MCF 10A (cell line): ENCODE measurements at regions not wholly inside any gene's neighbourhood (a gene's known extent, or its start where the extent isn't known, plus 50 kb on each side); places are given as distances from the start of the nearest gene placed in this dataset.

Experiments used
- BruUV-seq: library from RNA; stranded (reverse); fragments of 400-500 nt; replicated peaks from 2 replicates; lab custom pipeline; 2021; lab: Mats Ljungman, UMichigan
- CTCF ChIA-PET: fragments of 300-600 bp; sonication (Branson Sonifier 250); formaldehyde crosslinking; extraction: SDS; loops from one replicate; lab custom pipeline; 2021; ENCODE audit warnings: antibody characterized with exemption, inconsistent platforms; lab: Yijun Ruan, JAX
- POLR2A ChIA-PET: fragments of 300-600, 350-650 bp; sonication (Branson Sonifier 250); formaldehyde crosslinking; extraction: SDS; loops from one replicate; lab custom pipeline; 2020; ENCODE audit warnings: antibody characterized with exemption, inconsistent platforms; lab: Yijun Ruan, JAX
- DNase-seq: peaks from one replicate; pipeline ENCODE4 v3.0.0-alpha.2; 2018; ENCODE audit not compliant: unreplicated experiment
- H3K27ac Mint-ChIP-seq: one replicate; pipeline ENCODE4 v1.8.0; 2022; ENCODE audit warnings: mild to moderate bottlenecking, low read depth, mixed read lengths; ENCODE audit not compliant: unreplicated experiment
- H3K27me3 Mint-ChIP-seq: one replicate; pipeline ENCODE4 v1.8.0; 2022; ENCODE audit warnings: mixed read lengths; ENCODE audit not compliant: insufficient read depth, unreplicated experiment
- H3K36me3 Mint-ChIP-seq: one replicate; pipeline ENCODE4 v1.8.0; 2022; ENCODE audit warnings: mild to moderate bottlenecking, moderate library complexity, mixed read lengths; ENCODE audit not compliant: insufficient read depth, unreplicated experiment
- H3K4me1 Mint-ChIP-seq: one replicate; pipeline ENCODE4 v1.8.0; 2022; ENCODE audit warnings: mixed read lengths; ENCODE audit not compliant: insufficient read depth, unreplicated experiment
- H3K4me3 Mint-ChIP-seq: one replicate; pipeline ENCODE4 v1.8.0; 2022; ENCODE audit warnings: mild to moderate bottlenecking, moderate library complexity, mixed read lengths; ENCODE audit not compliant: unreplicated experiment
- H3K9me3 Mint-ChIP-seq: one replicate; pipeline ENCODE4 v1.8.0; 2022; ENCODE audit warnings: mixed read lengths; ENCODE audit not compliant: unreplicated experiment
- intact Hi-C: fragments of 100-400 bp; cut with micrococcal nuclease; formaldehyde crosslinking; loops from 2 replicates; pipeline ENCODE4 v1.14.1; 2022
- TF ChIP-seq, protein P1 (sequence below): fragments of 200-600 bp; IDR thresholded peaks from one replicate; pipeline ENCODE4 v1.8.0; 2022; ENCODE audit warnings: antibody characterized with exemption, mild to moderate bottlenecking; ENCODE audit not compliant: unreplicated experiment

DNA sequence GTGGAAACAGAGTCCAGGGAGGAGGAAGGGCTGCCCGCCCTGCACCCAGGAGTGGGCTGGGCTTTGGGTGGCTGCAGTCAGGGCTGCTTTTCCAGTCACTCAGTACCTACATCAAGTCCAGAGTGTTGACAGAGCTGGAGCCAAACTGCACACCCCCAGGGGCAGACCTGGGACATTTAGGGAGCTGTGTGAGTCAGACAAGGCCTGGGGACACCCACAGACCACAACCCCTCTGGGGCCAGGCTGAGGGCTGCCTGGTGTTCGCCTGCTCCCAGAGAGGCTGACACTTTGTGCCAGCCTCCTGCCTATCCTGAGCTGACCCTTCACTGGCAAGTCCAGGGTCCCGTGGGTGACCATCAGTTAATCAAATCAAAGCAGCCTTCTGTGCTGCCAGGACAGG is 240.0 kb downstream of the BCOR start:
- H3K4me3 Mint-ChIP-seq: no peak overlapping the region
- CTCF ChIA-PET: no interaction called here

DNA sequence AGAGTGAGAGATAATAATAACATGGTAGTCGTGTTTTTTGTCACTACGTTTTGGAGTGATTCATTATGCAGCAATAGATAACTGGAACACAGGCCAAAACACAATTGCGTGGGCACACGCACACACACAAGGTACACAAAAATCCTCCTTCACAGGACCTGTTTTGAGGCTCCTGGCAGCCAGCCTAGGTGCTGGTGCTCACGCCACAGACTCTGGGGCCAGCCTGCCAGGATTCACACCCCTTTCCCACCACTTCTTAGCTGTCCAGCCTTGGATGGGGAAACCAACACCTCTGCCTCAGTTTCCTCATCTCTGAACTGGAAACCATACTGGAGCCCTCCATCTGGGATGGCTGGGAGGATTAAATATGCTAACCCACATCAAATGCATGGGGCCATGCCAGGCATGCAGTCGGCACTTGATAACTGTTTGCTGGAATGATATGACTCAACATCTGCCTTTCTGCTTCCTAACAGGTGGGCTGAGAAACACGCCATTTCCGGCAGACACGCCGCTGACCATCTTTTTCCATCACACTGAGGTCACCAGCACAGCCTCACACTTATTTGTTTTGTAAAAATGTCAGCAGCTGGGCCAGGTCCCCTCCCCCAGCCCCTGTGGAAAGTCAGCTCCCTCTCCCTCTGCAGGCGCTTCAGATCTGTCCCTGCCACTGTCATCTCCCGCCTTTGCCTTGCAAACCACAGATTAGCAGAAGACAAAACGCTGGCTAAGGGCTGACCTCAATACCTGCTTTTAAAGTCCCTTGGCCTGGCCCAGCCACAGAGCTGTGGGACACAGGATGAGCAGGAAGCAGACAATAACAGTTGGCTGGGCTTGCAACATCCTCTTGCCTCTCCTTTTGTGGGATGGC is 237.5 kb downstream of the BCOR start:
- intact Hi-C loops: no loop called here
- H3K27ac Mint-ChIP-seq: no peak overlapping the region
- no TSS peak for BruUV-seq
- ChIA-PET CTCF (no interaction called here), POLR2A (no interaction called here)
- H3K4me1 Mint-ChIP-seq: no peaks in the 10 kb centered on the region
- peak; percentile 59 for DNase-seq
- H3K4me3 Mint-ChIP-seq: no peak overlapping the region
- H3K9me3 Mint-ChIP-seq: no peaks in the 10 kb centered on the region
- no peaks in the 10 kb centered on the region for H3K36me3 Mint-ChIP-seq
- H3K27me3 Mint-ChIP-seq: peaks cover 43% of the 10 kb centered on the region
- TF ChIP-seq, protein P1, sequence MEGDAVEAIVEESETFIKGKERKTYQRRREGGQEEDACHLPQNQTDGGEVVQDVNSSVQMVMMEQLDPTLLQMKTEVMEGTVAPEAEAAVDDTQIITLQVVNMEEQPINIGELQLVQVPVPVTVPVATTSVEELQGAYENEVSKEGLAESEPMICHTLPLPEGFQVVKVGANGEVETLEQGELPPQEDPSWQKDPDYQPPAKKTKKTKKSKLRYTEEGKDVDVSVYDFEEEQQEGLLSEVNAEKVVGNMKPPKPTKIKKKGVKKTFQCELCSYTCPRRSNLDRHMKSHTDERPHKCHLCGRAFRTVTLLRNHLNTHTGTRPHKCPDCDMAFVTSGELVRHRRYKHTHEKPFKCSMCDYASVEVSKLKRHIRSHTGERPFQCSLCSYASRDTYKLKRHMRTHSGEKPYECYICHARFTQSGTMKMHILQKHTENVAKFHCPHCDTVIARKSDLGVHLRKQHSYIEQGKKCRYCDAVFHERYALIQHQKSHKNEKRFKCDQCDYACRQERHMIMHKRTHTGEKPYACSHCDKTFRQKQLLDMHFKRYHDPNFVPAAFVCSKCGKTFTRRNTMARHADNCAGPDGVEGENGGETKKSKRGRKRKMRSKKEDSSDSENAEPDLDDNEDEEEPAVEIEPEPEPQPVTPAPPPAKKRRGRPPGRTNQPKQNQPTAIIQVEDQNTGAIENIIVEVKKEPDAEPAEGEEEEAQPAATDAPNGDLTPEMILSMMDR: no peak

More for the DNA sequence above, 240.0 kb downstream of the BCOR start:
- TF ChIP-seq, protein P1: no peak
- Mint-ChIP-seq H3K27me3 (peaks cover 41% of the 10 kb centered on the region), H3K4me1 (no peaks in the 10 kb centered on the region), H3K27ac (no peak overlapping the region), H3K9me3 (no peaks in the 10 kb centered on the region), H3K36me3 (no peaks in the 10 kb centered on the region)
- no TSS peak for BruUV-seq
- no peak for DNase-seq
- intact Hi-C loops: no loop called here
- POLR2A ChIA-PET: interaction anchor here (0.5 kb wide), 1 partner anchor 1530 kb away, joined by 3 read pairs; the partner anchor contains the start of gene RPGR

DNA sequence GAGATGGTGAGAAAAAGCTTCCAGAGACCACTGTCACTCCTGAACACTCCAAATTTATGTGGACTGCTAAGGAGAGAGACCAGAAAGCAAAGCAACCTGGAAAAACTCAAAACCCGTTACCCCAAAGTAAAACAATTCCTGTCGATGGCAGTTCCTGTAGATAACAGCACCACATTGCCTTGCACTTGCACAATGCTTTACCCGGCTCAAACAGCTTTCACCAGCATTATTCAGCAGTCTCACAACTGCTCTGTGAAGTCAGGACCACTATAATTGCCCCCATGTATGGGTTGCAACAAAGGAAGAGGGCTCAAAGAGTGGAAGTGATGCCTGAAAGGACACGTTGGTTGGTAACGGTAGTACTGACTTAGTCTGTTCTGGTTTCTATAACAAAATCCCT is 234.8 kb downstream of the BCOR start:
- Mint-ChIP-seq H3K4me1 (no peaks in the 10 kb centered on the region), H3K4me3 (no peak overlapping the region), H3K27ac (no peak overlapping the region), H3K36me3 (no peaks in the 10 kb centered on the region), H3K9me3 (peaks cover 7% of the 10 kb centered on the region), H3K27me3 (peaks cover 41% of the 10 kb centered on the region)
- intact Hi-C loops: no loop called here
- no peak for DNase-seq
- ChIA-PET CTCF (no interaction called here), POLR2A (no interaction called here)
- TF ChIP-seq, protein P1: no peak
- no TSS peak for BruUV-seq

DNA sequence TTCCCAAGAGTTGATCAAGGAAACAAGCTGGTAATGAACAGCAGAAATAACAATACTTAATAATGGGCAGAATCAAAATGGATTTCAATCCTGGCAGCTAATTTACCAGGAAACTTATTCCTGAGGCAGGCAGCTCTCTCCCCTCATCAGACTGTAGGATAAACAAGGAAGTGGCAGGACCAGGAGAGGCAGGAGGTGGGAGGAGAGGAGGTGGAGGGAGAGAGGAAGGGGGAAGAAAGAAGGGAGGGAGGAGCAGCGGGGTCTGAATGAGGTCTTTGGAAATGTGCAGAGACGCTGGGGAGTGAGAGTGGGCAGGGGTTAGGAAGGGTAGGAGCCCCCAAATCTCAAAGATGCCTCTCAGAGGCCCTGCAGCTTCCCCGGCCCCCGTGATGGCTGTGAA is 231.5 kb downstream of the BCOR start:
- BruUV-seq: no TSS peak
- ChIA-PET CTCF (no interaction called here), POLR2A (no interaction called here)
- TF ChIP-seq, protein P1: no peak
- Mint-ChIP-seq H3K9me3 (peaks cover 7% of the 10 kb centered on the region), H3K27me3 (peaks cover 37% of the 10 kb centered on the region), H3K4me1 (no peaks in the 10 kb centered on the region), H3K4me3 (no peak overlapping the region), H3K27ac (no peak overlapping the region), H3K36me3 (no peaks in the 10 kb centered on the region)
- intact Hi-C loops: no loop called here
- DNase-seq: no peak
